ENCODE measurements at regions not wholly inside any gene's neighbourhood (a gene's known extent, or its start where the extent isn't known, plus 50 kb on each side); places are given as distances from the start of the nearest gene placed in this dataset.
"Not testable (repeated sequence)": the region's sequence is repeated elsewhere in the genome, so short reads cannot be mapped to it uniquely, and the experiment has no call there.

DNA sequence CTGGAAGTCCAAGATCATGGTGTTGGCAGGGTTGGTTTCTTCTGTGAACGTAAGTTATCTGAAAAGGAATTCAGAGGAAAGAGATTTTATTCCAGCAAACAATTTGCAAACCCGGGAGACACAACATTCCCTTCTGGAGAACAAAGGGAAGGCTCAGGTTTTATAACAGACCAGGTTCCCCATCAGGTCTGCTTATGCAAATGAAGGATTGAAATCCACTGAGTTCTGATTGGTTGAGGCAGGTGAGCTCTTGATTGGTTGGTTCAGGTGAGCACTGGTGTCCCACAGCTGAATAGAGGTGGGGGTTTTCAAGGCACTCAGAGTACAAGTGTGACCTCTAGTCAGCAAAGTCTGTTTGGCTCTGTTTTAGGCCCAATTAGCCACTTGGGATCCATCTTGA lies 1306.8 kb downstream of the TBC1D22A start:
- TF ChIP-seq, protein P1, sequence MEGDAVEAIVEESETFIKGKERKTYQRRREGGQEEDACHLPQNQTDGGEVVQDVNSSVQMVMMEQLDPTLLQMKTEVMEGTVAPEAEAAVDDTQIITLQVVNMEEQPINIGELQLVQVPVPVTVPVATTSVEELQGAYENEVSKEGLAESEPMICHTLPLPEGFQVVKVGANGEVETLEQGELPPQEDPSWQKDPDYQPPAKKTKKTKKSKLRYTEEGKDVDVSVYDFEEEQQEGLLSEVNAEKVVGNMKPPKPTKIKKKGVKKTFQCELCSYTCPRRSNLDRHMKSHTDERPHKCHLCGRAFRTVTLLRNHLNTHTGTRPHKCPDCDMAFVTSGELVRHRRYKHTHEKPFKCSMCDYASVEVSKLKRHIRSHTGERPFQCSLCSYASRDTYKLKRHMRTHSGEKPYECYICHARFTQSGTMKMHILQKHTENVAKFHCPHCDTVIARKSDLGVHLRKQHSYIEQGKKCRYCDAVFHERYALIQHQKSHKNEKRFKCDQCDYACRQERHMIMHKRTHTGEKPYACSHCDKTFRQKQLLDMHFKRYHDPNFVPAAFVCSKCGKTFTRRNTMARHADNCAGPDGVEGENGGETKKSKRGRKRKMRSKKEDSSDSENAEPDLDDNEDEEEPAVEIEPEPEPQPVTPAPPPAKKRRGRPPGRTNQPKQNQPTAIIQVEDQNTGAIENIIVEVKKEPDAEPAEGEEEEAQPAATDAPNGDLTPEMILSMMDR (conservative IDR thresholded peaks at IDR 0.05; ENCODE audit: low read depth, low read length) = no peak
- DNase-seq (ENCODE audit: low read depth) = no peak
- no peak overlapping the region for H3K4me3 ChIP-seq (ENCODE audit: low read depth, low read length)

DNA sequence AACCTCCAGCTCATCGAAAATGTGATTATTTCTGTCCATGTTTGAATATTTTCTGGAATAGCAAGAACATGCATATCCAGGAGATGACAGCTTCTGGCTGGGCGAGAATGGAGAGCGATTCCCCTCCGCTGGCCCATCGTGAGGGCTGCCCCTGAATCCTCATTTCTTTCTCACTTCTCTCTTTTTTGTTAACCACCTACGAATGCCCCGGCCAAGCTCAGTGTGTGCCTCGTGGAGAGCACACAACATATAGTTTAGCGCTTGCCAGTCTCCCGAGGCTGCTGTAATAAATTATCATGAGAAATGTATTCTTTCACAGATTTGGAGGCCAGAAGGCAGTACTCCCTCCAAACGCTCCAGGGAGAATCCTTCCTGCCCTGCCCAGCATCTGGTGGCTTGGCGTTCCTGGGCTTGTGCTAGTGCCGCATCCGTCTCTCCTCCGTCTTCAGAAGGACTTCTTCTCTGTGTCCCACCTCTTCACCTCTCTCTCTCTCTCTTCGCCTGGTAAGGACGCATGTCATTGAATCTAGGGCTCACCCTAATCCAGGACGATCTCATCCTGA lies 1306.0 kb downstream of the TBC1D22A start:
- no peak for DNase-seq (ENCODE audit: low read depth)
- H3K4me3 ChIP-seq (ENCODE audit: low read depth, low read length) = no peak overlapping the region
- TF ChIP-seq, protein P1 (conservative IDR thresholded peaks at IDR 0.05; ENCODE audit: low read depth, low read length) = no peak

DNA sequence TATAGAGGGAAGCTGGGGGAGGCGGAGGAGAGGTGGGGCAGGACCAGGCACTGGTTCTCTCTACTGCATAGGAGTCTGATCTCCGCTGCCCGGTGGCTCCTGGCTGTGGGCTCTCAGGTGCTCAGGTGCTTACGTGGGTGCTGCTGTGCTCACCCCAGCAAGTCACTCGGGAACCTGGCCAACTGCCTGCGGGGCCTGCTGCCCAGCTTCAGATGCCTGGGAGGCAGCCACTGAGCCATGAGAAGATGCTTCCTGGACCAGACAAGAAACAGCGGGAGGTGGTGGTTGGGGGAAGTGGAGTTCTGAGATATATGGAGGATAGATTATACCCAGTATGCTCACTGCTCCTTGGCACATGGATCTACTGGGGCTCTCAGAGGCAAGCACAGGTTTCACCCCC lies 1303.4 kb downstream of the TBC1D22A start:
- TF ChIP-seq, protein P1 (conservative IDR thresholded peaks at IDR 0.05; ENCODE audit: low read depth, low read length) = no peak
- DNase-seq (ENCODE audit: low read depth) = no peak
- no peak overlapping the region for H3K4me3 ChIP-seq (ENCODE audit: low read depth, low read length)

DNA sequence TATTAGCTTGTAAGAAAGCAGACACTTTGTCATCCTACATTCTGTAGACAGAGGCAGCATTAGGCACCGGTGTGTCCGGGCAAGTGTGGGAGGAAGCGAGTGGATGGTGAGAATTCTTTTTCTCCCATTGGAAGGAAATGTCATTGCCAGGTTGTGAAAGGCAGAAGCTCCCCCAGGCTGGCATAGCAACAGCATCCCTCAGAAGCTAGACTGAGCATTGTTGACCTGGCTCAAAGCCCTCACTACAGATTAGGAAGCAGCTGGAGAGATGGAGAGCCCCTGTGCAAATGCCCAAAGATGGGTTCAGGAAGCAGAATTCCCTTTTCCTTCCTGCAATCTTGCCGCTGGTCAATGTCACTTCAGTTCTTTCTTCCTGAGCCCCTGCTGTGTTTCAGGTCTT lies 1299.3 kb downstream of the TBC1D22A start:
- TF ChIP-seq, protein P1 (conservative IDR thresholded peaks at IDR 0.05; ENCODE audit: low read depth, low read length) = no peak
- no peak overlapping the region for H3K4me3 ChIP-seq (ENCODE audit: low read depth, low read length)
- DNase-seq (ENCODE audit: low read depth) = no peak

DNA sequence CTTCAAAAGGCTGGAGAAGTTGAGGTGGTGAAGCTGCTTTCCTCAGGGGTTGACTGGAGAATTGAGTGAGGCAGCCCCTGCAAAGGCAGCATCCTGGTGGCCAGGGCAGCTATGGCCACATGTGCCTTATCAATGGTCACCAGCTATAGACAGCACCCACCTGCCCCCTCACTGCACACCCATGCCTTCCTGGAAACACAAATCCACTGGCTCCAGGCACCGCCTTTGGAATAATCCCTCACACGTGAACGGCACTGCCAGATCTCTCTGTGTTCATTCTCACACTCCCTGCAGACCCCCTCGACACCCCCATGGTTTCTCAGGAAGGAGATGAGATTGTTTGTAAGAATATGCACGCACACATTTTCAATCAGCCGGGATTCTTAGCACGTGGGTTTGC lies 1297.8 kb downstream of the TBC1D22A start:
- DNase-seq (ENCODE audit: low read depth) = no peak
- TF ChIP-seq, protein P1 (conservative IDR thresholded peaks at IDR 0.05; ENCODE audit: low read depth, low read length) = no peak
- no peak overlapping the region for H3K4me3 ChIP-seq (ENCODE audit: low read depth, low read length)

DNA sequence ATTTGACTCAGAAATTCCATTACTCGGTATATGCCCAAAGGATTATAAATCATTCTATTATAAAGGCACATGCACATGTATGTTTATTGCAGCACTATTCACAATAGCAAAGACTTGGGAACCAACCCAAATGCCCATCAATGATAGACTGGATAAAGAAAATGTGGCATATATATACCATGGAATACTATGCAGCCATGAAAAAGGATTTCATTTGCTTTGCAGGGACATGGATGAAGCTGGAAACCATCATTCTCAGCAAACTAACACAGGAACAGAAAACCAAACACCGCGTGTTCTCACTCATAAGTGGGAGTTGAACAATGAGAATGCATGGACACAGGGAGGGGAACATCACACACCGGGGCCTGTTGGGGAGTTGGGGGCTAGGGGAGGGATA lies 1297.1 kb downstream of the TBC1D22A start:
- not testable (repeated sequence) for H3K4me3 ChIP-seq (ENCODE audit: low read depth, low read length); DNase-seq (ENCODE audit: low read depth)

DNA sequence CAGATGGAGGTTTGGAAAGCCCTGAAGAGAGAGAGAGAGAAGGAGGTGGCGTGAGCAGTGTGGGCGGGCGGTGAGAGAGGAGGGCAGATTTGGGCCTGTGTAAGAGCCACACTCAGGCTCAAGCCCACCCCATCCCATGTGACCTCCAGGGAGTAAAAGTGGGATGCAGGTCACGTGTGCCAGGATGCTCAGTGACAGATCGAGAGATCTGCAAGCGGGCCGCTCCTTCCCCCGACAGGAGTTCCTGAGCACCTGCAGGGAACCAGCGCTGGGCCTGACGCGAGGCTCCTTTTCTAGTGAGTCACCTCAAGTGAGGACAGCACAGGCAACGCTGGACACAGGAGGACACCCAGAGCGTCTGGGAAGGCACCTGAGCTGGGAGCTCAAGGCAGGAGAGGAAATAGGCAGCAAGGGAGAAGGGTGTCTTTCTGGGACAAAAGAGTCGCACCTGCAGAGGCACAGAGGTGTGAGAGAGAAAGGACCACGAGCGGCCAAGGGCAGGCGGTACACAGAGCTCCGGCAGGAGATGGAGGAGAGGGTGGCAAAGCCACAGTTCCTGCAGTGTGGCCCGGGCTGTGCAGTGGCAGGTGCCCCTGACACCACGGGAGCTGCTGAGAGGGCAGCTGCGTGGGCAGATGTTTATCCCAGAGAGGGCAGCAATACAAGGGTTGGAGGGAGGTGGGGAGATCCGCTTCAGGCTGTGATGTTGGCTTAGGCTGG lies 1294.8 kb downstream of the TBC1D22A start:
- H3K4me3 ChIP-seq (ENCODE audit: low read depth, low read length) = no peak overlapping the region
- TF ChIP-seq, protein P1 (conservative IDR thresholded peaks at IDR 0.05; ENCODE audit: low read depth, low read length) = no peak
- no peak for DNase-seq (ENCODE audit: low read depth)
